ENCODE measurements at regions not wholly inside any gene's neighbourhood (a gene's known extent, or its start where the extent isn't known, plus 50 kb on each side); places are given as distances from the start of the nearest gene placed in this dataset.
"Not testable (repeated sequence)": the region's sequence is repeated elsewhere in the genome, so short reads cannot be mapped to it uniquely, and the experiment has no call there.

- DNase-seq (ENCODE audit: low spot score), result no peak
Measured at GRCh38 chr2:236370847-236371409, 106.7 kb upstream of the ASB18 start.

GRCh38 chr2:236375973-236376476, 111.8 kb upstream of the ASB18 start:
- no peak for DNase-seq (ENCODE audit: low spot score)

DNA sequence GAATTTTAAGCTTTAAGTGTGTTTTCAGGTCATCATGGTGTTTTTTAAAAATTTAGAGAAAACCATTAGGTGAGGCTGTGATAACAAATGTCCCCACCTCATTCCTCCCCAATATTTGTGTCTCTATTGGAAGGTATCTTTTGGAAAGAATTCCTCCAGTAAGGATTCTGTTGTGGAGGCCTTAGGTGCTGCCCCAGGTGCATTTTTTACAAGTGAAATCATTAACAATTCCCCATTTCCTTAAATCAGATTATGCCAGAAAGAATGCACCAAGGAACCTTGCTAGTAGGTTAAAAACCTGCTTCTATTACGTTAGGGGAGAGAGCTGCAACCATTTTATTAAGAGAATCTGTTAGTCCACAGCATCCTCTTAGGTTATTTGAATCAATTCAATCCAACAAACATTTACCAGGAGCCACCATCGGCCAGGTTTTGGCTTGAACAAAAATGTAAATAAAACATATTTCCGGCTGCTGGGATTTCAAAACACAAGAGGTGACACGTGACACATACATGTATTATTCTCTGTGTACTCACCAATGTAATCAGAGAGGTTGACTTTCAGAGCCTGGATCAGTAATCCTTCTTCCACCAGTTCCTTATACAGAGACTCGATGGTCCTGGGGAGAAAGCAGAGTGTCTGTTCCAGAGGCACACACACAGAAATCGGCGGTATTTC, 112.5 kb upstream of the ASB18 start:
- DNase-seq (ENCODE audit: low spot score), result no peak

DNA sequence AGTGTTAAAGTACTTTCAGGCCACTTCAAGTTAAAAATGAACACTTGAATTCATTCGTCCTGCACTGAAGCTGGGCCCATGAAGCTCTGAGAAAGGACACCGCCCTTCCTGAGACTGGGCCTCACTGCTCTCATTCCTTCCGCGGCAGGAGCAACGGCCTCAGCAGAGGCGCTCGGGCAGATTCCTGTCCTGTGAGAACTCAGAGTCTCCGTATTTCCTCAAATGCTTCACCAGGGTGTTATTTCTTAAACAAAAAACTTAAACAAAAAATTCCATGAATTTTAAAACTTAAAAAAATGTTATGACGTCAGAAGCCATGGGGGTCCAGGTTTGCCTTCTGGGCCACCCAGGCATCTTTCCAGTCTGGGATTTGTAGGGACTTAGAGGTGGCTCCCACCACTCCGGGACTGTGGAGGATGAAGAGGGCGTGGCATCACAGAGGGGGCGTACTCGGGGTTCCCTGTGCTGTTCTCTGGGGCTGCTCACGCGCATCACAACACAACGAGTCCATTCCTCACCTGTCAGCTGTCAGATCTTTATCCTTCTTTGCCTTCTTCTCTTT, 115.9 kb upstream of the ASB18 start:
- no peak for DNase-seq (ENCODE audit: low spot score)

GRCh38 chr2:236381253-236381652, 117.0 kb upstream of the ASB18 start:
- not testable (repeated sequence) for DNase-seq (ENCODE audit: low spot score)

DNA sequence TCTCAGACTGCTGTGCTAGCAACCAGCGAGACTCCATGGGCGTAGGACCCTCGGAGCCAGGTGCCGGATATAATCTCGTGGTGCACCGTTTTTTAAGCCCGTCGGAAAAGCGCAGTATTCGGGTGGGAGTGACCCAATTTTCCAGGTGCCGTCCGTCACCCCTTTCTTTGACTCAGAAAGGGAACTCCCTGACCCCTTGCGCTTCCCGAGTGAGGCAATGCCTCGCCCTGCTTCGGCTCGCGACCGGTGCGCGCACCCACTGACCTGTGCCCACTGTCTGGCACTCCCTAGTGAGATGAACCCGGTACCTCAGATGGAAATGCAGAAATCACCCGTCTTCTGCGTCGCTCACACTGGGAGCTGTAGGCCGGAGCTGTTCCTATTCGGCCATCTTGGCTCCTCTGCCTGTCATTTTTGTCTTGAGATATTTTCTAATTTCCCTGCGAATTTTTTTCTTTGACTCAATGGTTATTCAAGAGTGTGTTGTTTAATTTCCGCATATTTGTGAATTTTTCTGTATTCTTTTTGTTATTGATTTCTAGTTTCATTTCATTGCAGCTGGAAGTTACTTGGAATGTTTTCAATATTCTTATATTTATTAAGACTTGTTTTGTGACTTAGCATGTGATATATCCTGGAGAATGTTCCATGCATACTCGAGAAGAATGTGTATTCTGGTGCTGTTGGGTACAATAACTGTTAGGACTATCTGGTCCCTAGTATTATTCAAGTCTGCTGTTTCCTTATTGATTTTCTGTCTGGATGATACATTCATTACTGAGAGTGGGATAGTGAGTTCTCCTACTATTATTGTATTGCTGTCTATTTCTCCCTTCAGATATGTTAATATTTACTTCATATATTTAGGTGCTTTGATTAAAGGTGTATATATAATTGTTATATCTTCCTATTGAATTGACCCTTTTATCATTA, 125.3 kb upstream of the ASB18 start:
- not testable (repeated sequence) for DNase-seq (ENCODE audit: low spot score)

DNA sequence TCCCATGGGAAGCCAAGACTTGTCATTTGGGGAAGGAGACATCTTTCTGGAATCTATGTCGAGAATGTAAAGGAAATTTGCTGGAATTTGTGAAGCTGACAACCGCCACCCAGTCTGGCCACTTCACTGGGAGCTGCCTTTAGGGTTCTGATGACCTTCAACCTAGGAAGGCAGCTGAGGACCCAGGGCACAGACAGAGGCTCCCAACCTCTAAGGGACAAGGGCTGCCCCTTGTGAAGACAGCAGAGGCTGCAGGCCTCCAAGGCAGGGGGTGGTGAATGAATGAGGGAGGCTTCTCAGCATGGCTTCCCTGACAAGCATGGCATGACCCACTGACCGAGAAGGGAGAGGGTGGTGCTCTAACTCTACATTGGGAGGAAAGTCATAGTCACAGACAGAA, 128.9 kb upstream of the ASB18 start:
- no peak for DNase-seq (ENCODE audit: low spot score)

DNA sequence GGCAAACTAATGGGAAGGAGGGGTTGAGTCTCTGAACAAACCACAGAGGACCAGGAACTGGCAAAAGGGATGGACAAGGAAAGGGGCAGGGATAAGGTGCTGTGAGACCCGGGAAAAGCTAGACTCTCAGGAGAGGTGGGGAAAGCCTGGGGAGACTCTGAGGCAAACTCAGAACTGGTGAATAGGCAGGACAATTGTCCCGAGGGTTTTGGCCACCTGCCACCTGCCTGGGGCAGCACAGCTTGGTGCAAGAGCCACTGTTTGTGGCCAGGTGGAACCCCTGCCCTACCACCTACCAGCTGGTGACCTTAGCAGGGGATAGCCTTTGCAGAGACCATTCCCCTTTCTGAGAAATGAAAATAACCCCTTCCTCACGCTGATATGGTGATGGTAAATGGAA, 129.4 kb upstream of the ASB18 start:
- no peak for DNase-seq (ENCODE audit: low spot score)

GRCh38 chr2:236394571-236394970, 130.4 kb upstream of the ASB18 start:
- DNase-seq (ENCODE audit: low spot score), result no peak

- DNase-seq (ENCODE audit: low spot score), result no peak
Measured at GRCh38 chr2:236395067-236395466, 130.9 kb upstream of the ASB18 start.

GRCh38 chr2:236396818-236397350, 132.7 kb upstream of the ASB18 start:
- no peak for DNase-seq (ENCODE audit: low spot score)

GRCh38 chr2:236397681-236398080, 133.5 kb upstream of the ASB18 start:
- no peak for DNase-seq (ENCODE audit: low spot score)

- no peak for DNase-seq (ENCODE audit: low spot score)
Measured at GRCh38 chr2:236399409-236399808, 135.2 kb upstream of the ASB18 start.

DNA sequence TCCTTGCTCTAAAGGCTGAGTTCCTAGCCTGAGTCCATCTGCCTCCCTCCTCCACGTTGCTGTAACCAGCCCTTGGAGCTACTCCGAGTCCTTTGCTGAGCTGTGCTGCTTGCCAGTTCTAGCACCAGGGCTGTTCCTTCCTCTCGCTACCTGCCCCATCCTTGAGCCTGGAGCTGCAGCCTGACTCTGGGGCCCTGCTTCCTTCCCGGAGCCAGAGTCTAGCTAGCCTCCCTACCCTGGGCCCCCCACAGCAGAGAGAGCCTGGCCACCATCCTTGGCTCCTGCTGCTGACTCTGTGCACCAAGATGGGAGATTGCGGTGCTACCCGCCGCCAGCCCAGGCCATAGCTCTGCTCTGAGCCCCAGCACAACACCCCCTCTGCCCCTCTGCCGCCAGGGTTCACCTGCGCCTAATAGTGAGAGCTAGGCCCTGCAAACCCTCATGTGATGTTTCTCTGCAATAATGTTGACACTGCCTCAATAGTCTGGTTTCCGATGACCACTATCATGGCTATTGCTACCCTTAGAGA, 135.9 kb upstream of the ASB18 start:
- DNase-seq (ENCODE audit: low spot score), result no peak

DNA sequence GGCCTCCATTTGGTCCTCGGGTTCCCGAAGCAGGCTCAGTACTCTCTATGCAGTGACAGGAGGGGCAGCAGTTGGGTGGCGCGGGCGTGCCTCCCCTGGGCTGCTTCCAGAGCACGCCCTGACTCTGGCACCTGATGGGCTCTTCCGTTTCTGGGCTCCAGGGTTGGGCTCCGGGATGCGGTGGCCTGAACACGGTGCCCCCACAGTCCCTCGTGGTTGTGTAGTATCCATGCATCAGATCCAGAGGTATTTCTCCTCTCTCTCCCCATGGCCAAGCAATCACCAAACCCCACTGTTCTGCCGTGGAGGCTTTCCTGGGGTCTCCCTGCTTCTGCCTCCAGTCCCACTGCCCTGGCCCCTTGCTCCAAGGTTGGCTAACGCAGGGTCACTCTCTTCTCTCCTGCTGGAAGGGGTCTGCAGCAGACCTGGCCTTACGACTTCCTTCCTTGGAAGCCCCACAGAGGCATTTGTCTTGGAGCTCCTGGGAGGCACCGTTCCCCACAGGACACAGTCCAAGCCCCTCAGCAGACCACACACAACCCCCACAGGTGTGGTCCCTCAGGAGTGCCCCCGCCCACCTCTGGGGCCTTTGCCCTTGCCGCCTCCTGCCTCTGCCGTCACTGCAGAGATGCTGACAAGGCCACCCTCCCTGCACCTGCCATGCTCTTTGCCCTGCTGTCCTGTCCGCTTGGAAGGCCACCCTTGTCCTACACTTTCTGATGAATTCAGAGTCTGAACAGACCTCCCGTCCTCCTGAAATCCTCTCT, 136.6 kb upstream of the ASB18 start:
- DNase-seq (ENCODE audit: low spot score), result no peak

DNA sequence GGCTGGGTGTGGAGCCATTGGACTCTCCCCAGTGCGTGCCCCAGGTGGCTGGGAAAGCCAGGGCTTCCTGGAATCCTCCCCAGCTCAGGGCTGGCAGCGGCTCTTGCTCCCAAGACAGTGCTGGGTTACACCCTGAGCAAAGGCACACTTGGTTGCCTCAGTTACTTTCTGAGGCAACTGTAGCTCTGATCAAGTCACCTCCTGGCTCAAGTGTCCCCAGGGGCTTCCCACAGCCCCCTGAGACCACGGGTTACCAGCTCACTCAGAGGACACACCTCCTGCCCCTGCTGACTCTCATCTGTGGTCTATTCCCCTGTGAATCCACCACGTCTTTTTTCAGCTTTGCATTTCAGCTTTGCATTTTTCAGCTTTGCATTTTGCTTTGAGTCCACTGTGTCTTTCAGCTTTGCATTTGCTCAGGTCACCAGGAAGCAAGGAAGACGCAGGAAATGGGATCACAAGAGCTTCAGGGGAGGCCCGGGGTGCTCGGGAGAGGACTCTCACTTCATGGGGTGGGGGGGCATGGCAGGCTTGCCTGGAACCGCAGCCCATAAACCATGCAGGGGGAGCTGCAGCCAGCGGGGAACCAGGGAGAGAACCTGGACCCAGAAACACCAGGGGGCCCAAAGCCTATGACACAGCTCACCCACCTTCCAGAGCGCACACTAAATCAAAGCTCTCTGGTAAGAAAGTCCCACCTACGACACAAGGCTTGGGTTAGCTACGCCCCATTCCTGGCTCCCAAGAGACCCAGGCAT, 138.0 kb upstream of the ASB18 start:
- DNase-seq (ENCODE audit: low spot score), result peak; percentile 8

DNA sequence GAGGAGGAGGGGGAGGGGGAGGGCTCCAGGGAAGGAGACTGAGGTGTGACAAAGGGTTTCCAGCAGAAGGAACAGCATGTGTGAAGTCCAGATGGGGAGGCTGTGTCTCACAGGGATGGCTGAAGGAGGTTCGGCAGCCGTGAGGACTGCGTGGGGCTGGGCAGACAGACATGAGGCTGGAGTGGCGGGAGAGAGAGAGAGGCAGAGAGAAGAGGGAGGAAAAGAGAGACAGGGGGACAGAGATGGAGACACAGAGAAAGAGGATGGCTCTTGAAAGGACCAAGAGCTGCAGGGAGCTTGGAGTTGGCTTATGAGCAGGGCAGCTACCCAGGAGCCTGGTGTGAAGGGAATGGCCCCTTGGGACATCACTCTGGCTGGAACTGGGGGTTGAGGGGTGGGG, 138.9 kb upstream of the ASB18 start:
- no peak for DNase-seq (ENCODE audit: low spot score)

GRCh38 chr2:236403811-236404210, 139.6 kb upstream of the ASB18 start:
- DNase-seq (ENCODE audit: low spot score), result no peak

DNA sequence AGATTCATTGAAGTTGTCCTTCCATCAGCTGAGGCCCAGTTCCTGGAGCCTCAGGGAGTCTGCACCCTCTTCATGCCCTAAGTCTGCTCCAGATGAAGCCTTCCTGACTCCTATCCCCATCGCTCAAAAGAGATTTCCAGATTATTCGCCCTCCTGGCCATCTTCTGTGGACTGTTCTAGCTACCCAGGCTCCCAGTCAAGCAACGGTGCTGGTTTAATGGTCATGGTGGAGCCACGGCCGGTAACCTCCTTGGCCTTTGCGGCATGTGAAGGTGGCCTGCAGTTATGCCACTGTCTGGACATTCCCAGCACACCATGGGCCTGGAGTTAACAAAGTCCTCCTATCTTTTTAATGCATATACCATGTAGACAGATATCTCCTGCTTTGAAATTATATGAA, 140.1 kb upstream of the ASB18 start:
- DNase-seq (ENCODE audit: low spot score), result no peak

DNA sequence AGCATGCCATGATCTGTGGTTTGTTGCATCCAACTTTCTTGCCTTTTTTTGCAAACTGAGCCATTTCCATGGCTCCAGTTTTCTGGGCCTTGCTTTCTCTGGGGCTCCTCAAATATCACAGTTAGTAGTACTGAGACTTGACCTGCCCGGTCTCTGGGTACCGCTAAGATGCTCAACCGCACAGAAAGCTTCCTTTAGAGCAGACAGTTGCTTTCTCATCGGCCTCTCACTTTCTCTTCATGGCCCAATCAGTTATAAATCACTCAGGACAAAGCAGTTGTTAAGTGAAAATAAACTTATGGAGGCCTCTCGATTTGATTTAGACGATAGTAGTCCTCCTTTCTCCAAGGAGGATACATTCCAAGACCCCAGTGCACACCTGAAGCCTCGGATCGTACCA, 141.2 kb upstream of the ASB18 start:
- DNase-seq (ENCODE audit: low spot score), result no peak

All from umbilical cord (tissue), 1 donor.